GM19238 (cell line): ENCODE measurements at regions not wholly inside any gene's neighbourhood (a gene's known extent, or its start where the extent isn't known, plus 50 kb on each side); places are given as distances from the start of the nearest gene placed in this dataset.
"Not testable (repeated sequence)": the region's sequence is repeated elsewhere in the genome, so short reads cannot be mapped to it uniquely, and the experiment has no call there.

Experiments
- DNase-seq: peaks from one replicate; pipeline ENCODE4 v3.0.0; 2011; ENCODE audit warnings: low spot score; ENCODE audit not compliant: insufficient read length

GRCh38 chr3:24545887-24546286, 51.2 kb upstream of the THRB start:
- no peak for DNase-seq

- no peak for DNase-seq
Measured at GRCh38 chr3:24548278-24548677, 53.6 kb upstream of the THRB start.

DNA sequence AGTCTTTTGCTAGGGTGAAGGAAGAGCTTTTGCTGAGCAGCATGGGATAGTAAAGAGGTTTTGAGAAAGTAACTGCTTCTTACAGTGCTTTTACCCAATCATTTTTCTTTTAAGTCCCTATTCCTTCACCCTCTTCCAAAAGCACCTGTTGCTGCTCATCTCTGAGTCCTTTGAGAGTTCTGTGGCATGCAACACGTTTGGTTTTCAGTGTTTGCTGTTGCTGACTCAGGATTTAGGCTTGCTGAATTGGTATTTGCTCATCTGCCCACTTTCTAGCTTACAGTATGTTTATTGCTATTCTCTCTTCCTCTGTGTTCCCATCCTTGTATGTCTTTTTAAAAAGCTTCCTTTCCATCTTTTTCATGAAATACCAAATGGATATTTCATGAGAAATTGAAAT, 55.9 kb upstream of the THRB start:
- DNase-seq: no peak

GRCh38 chr3:24551626-24552025, 57.0 kb upstream of the THRB start:
- DNase-seq: no peak

DNA sequence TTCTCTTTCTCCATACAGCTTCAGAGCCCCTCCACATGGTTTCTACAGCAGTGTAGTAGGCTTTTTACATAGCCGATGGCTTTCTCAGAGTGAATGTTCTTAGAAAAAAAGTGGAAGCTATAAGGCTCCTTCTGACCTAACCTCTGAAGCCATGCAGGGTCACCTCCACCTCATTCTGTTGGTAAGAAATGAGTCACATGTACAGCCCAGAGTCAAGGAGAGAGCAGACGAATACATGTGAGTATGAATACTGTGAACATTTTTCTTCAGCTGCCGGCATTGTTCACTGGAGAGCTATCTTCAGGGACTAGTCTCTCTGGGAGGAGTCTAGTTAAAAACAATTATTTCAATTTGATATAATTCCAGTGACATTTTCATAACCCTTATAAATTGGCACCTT, 68.2 kb upstream of the THRB start:
- DNase-seq: no peak

- no peak for DNase-seq
Measured at GRCh38 chr3:24565053-24565452, 70.4 kb upstream of the THRB start.

- no peak for DNase-seq
Measured at GRCh38 chr3:24565656-24566055, 71.0 kb upstream of the THRB start.

DNA sequence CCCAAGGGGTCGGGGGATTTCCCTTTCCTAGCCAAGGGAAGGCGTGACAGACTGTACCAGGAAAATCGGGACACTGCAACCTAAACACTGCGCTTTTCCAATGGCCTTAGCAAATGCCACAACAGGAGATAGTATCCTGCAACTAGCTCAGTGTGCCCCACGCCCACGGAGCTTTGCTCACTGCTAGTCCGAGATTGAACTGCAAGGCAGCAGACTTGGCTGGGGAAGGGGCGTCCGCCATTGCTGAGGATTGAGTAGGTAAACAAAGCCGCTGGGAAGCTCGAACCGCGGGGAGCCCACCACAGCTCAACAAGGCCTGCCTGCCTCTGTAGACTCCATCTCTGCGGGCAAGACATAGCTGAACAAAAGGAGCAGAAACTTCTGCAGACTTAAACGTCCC, 72.3 kb upstream of the THRB start:
- no peak for DNase-seq

- DNase-seq: not testable (repeated sequence)
Measured at GRCh38 chr3:24572409-24572808, 77.8 kb upstream of the THRB start.

- DNase-seq: no peak
Measured at GRCh38 chr3:24573576-24573975, 78.9 kb upstream of the THRB start.

GRCh38 chr3:24578324-24578723, 83.7 kb upstream of the THRB start:
- DNase-seq: no peak

- DNase-seq: no peak
Measured at GRCh38 chr3:24578951-24579421, 84.3 kb upstream of the THRB start.

DNA sequence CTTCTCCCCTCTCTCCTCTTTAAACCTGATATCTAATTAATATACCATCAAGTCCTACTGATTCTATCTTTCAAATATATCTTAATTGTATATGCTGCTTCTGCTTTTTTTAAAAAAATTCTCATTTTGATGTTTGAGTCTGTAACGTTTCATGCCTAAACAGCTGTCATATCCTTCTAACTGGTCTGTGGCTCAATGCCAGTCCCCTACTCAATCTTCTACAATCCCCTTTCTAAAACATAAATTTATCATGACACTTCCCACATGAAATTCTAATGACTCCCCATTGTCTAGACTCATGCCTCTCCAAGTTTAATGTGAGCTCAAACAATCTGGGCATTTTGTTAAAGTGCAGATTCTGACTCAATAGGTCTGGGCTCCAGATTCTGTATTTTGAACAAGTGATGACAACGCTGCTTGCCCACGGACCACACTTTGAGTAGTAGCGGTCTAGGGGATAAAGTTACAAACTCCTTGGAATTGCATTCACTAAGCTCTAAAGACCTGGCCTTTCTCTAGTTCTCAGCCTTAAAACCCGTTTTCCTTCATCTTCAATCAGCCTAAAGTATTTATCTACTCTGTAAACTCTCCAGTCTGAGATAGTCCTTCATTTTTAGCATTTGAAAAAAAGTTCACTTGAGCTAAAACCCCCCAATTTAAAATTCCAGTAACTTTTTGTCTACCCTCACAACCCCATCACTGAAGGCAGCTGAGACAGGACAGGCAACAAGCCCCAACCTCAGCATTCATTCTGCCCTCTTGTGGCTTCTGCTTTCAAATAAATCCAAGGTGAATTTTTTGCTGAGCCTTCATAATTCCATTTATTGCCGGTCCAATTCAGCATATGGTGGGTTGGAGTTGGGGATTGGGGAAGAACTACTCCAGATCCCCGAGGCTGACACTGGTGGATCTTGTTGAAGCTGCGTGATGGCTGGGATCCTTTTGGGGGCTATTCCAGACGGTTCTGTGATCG, 88.1 kb upstream of the THRB start:
- DNase-seq: no peak

DNA sequence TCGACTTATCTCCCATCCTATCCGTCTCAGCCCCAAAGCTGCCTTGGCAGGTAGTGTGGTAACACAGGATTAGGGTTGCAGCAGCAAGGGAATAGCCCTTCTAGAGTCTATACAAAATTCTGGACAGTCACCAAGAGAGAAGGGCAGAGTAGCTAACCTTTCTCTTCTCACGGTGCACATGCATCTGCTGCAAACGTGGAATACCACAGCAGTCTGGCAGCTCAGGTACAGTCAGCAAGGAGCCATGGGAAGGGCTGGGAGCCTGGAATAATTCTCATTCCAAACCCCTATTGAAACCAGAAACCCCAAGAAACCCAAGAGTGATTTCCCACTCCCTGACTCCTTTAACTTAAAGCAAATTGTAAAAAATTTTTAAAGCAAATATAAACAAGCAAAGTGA, 92.3 kb upstream of the THRB start:
- DNase-seq: no peak

DNA sequence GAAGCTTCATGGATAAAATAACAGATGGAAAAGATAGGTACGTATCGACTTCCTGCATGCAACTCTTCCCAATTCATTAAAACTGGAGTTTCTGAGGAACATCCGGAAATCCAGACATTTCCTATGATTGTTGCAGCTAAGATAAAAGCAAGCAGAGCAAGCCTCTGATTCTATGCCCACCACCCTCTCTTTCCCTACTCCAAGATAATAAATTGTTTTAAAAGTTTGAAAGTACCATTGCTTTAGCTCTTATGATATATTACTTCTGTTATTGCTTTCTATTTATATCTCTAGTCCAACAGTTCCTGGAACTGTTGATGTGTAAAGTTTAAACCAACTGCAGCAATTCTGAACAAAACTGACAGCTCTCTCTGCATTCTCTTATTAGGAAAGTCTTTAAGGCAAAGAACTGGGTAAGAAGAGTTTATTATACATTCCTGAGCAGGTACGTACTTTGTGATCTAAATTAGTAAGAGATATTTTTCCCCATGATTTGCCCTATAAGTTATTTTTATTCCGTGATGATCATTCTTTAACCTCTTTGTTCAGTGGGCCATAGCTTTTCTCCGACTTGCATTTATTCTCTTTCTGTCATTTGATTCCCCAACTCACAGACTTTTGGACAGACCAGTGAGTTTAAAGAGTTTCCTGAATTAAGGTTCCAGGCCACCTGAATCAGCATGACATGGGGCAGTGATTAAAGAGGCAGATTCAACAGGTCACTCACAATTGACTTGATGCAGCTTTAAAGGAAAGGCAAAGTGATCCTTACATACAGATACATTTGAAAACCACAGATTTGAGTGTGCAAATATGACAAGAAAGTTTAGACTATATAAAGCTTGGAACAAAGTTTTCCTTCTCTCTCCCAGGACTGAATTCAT, 94.2 kb upstream of the THRB start:
- no peak for DNase-seq

GRCh38 chr3:24589513-24589851, 94.8 kb upstream of the THRB start:
- DNase-seq: no peak

- DNase-seq: no peak
Measured at GRCh38 chr3:24589931-24590880, 95.6 kb upstream of the THRB start.

- no peak for DNase-seq
Measured at GRCh38 chr3:24591191-24591590, 96.5 kb upstream of the THRB start.

DNA sequence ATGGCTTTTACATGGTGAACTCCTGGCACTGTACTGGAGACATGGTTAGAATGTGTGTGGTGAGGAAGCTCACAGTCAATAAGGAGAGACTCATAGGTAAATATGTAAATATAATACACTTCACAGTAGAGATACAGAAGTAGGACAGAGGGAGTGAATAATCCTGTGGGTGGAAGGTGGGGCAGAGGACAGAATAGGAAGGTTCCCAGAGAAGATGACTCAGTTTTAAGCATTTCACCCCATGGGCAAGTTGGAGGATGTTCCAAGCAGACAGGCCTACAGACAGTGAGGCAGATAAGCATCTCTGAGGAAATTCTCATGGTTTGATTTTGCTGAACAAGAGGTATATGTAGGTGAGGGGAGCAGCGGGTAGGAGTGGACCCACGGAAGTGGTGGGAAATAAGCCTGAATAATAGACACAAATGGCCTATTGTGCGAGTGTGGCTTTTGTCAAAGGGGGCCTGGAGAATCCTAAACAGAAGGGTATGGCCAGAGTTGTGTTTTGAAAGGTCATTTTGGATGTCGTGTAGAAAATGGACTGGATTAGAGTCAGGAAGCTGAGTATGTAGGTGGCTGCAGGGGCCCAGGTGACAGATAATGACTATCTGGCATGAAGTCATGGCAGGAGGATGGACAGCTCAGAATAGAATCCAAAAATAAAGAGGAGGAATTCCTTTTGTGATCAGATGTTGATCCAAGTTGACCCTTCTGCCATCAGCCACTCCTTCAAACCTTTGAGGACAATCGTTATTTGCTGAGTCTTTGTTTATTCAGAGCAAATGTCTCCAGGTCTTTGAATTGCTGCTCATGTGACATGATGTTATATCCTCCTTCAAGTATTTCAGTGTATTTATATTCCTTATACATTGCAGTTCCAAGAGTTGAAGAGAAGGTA, 97.3 kb upstream of the THRB start:
- no peak for DNase-seq

GRCh38 chr3:24594161-24594560, 99.5 kb upstream of the THRB start:
- no peak for DNase-seq
